ENCODE measurements at regions not wholly inside any gene's neighbourhood (a gene's known extent, or its start where the extent isn't known, plus 50 kb on each side); places are given as distances from the start of the nearest gene placed in this dataset.

GRCh38 chr1:209046058-209046417 is 537.5 kb upstream of the CAMK1G start:
- TF ChIP-seq POLR2AphosphoS5 (IDR thresholded peaks at IDR 0.05), result no peak
- no peak for TF ChIP-seq EP300 (IDR thresholded peaks at IDR 0.05)
- TF ChIP-seq POLR2A (IDR thresholded peaks at IDR 0.05), result no peak
